GM11168 (cell line): ENCODE measurements at regions not wholly inside any gene's neighbourhood (a gene's known extent, or its start where the extent isn't known, plus 50 kb on each side); places are given as distances from the start of the nearest gene placed in this dataset.

Experiments used
- in situ Hi-C: fragments of 300-500 bp; cut with MboI; formaldehyde crosslinking; loops from one replicate; pipeline ENCODE4 v1.12.0; 2022; ENCODE audit warnings: low sequenced_read_pairs; ENCODE audit not compliant: unreplicated experiment

GRCh38 chr4:30264465-30264864 lies 455.7 kb upstream of the PCDH7 start:
- in situ Hi-C loops: no loop called here

GRCh38 chr4:30265716-30266115 lies 454.5 kb upstream of the PCDH7 start:
- in situ Hi-C loops: no loop called here

GRCh38 chr4:30268370-30268769 lies 451.8 kb upstream of the PCDH7 start:
- in situ Hi-C loops: no loop called here

GRCh38 chr4:30269850-30270249 lies 450.3 kb upstream of the PCDH7 start:
- in situ Hi-C loops: no loop called here

- in situ Hi-C loops: no loop called here
Observed at GRCh38 chr4:30281986-30282385, 438.2 kb upstream of the PCDH7 start.

- in situ Hi-C loops: no loop called here
Observed at GRCh38 chr4:30283336-30283735, 436.8 kb upstream of the PCDH7 start.

GRCh38 chr4:30294295-30294694 lies 425.9 kb upstream of the PCDH7 start:
- in situ Hi-C loops: no loop called here

GRCh38 chr4:30295652-30296051 lies 424.5 kb upstream of the PCDH7 start:
- in situ Hi-C loops: no loop called here

GRCh38 chr4:30314001-30314400 lies 406.2 kb upstream of the PCDH7 start:
- in situ Hi-C loops: no loop called here

- in situ Hi-C loops: no loop called here
Observed at GRCh38 chr4:30330894-30331652, 389.1 kb upstream of the PCDH7 start.

GRCh38 chr4:30341731-30342130 lies 378.4 kb upstream of the PCDH7 start:
- in situ Hi-C loops: no loop called here

- in situ Hi-C loops: no loop called here
Observed at GRCh38 chr4:30350288-30350687, 369.9 kb upstream of the PCDH7 start.

GRCh38 chr4:30354605-30355004 lies 365.6 kb upstream of the PCDH7 start:
- in situ Hi-C loops: no loop called here

- in situ Hi-C loops: no loop called here
Observed at GRCh38 chr4:30362436-30362835, 357.7 kb upstream of the PCDH7 start.

- in situ Hi-C loops: no loop called here
Observed at GRCh38 chr4:30370105-30370504, 350.1 kb upstream of the PCDH7 start.

- in situ Hi-C loops: no loop called here
Observed at GRCh38 chr4:30380404-30380998, 339.7 kb upstream of the PCDH7 start.

- in situ Hi-C loops: no loop called here
Observed at GRCh38 chr4:30385650-30386049, 334.5 kb upstream of the PCDH7 start.

- in situ Hi-C loops: no loop called here
Observed at GRCh38 chr4:30386266-30386895, 333.8 kb upstream of the PCDH7 start.

GRCh38 chr4:30395902-30396301 lies 324.3 kb upstream of the PCDH7 start:
- in situ Hi-C loops: no loop called here

GRCh38 chr4:30396772-30397475 lies 323.2 kb upstream of the PCDH7 start:
- in situ Hi-C loops: no loop called here

GRCh38 chr4:30399476-30399875 lies 320.7 kb upstream of the PCDH7 start:
- in situ Hi-C loops: no loop called here
